Fibroblast of skin of left biceps (primary cell): ENCODE measurements at regions not wholly inside any gene's neighbourhood (a gene's known extent, or its start where the extent isn't known, plus 50 kb on each side); places are given as distances from the start of the nearest gene placed in this dataset.

Source experiments
- DNase-seq, 2 experiments: peaks; one replicate each; pipeline ENCODE4 v3.0.0-alpha.2; 2013; ENCODE audit warnings: low read depth in 2 of 2

- DNase-seq = no peak
These were observed 91.9 kb upstream of the BACE2 start for GRCh38 chr21:41076064-41076463.

GRCh38 chr21:41079159-41079558 is 88.8 kb upstream of the BACE2 start:
- no peak for DNase-seq

GRCh38 chr21:41080485-41081121 is 87.4 kb upstream of the BACE2 start:
- no peak for DNase-seq

GRCh38 chr21:41086569-41086968 is 81.4 kb upstream of the BACE2 start:
- no peak for DNase-seq

- no peak for DNase-seq
These were observed 77.0 kb upstream of the BACE2 start for GRCh38 chr21:41090981-41091380.

- no peak for DNase-seq
These were observed 76.3 kb upstream of the BACE2 start for GRCh38 chr21:41091616-41092015.

- DNase-seq = no peak
These were observed 75.6 kb upstream of the BACE2 start for GRCh38 chr21:41092312-41092711.

- no peak for DNase-seq
These were observed 72.0 kb upstream of the BACE2 start for GRCh38 chr21:41095983-41096382.

GRCh38 chr21:41098076-41098475 is 69.9 kb upstream of the BACE2 start:
- DNase-seq = no peak

- DNase-seq = no peak
These were observed 69.4 kb upstream of the BACE2 start for GRCh38 chr21:41098481-41099042.

GRCh38 chr21:41100826-41101550 is 67.0 kb upstream of the BACE2 start:
- DNase-seq = no peak

- DNase-seq = no peak
These were observed 65.7 kb upstream of the BACE2 start for GRCh38 chr21:41102281-41102680.

GRCh38 chr21:41107602-41108001 is 60.4 kb upstream of the BACE2 start:
- DNase-seq = no peak

GRCh38 chr21:41108668-41109585 is 59.0 kb upstream of the BACE2 start:
- no peak for DNase-seq

- no peak for DNase-seq
These were observed 57.8 kb upstream of the BACE2 start for GRCh38 chr21:41110161-41110560.

GRCh38 chr21:41110664-41111063 is 57.3 kb upstream of the BACE2 start:
- DNase-seq = no peak

- no peak for DNase-seq
These were observed 56.3 kb upstream of the BACE2 start for GRCh38 chr21:41111681-41112080.

GRCh38 chr21:41112740-41113692 is 54.9 kb upstream of the BACE2 start:
- DNase-seq = peak; percentile 95 to 96

- DNase-seq = no peak
These were observed 52.1 kb upstream of the BACE2 start for GRCh38 chr21:41115851-41116250.
